ENCODE measurements at regions not wholly inside any gene's neighbourhood (a gene's known extent, or its start where the extent isn't known, plus 50 kb on each side); places are given as distances from the start of the nearest gene placed in this dataset.
"Not testable (repeated sequence)": the region's sequence is repeated elsewhere in the genome, so short reads cannot be mapped to it uniquely, and the experiment has no call there.

DNA sequence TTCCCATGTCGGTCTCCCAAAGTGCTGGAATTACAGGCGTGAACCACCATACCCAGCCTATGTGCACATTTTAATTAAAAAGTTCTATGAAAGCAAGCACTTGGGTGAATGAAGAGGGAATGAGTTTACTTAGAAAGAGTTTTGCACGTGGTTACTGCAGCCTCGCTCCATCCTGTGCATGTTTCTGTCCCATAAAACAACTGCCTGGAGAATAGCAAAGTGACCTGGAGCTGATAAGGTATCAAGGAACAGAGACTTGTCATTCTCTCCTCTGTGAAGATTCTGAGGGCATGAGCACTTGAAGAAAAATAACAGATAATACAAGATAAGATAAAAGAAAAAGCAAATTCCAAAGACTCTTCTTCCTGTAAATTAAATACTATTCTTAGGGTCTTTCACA lies 112.2 kb upstream of the JCAD start:
- Histone ChIP-seq H3K4me1 (ENCODE audit: control insufficient read depth in 1 of 2, insufficient read depth in 2 of 2, low read length in 2 of 2) (no peaks in the 10 kb centered on the region), H3K4me3 (ENCODE audit: low read length in 2 of 2) (no peak overlapping the region), H3K27ac (ENCODE audit: low read depth in 1 of 2, low read length in 2 of 2) (no peak overlapping the region), H3K36me3 (ENCODE audit: control insufficient read depth in 1 of 2, insufficient read depth in 2 of 2, low read length in 1 of 2) (no peaks in the 10 kb centered on the region), H3K27me3 (ENCODE audit: control insufficient read depth in 1 of 2, insufficient read depth in 2 of 2, low read length in 1 of 2) (no peaks in the 10 kb centered on the region), H3K9me3 (ENCODE audit: control insufficient read depth, low read length) (no peaks in the 10 kb centered on the region)
- ATAC-seq (ENCODE audit: low FRiP score) (no peak), DNase-seq (no peak)
- intact Hi-C loops (cut with DNase I), result no loop called here
- WGBS, 2 donors, result 83 to 89% methylated on average over 4 of the region's 4 CpGs

DNA sequence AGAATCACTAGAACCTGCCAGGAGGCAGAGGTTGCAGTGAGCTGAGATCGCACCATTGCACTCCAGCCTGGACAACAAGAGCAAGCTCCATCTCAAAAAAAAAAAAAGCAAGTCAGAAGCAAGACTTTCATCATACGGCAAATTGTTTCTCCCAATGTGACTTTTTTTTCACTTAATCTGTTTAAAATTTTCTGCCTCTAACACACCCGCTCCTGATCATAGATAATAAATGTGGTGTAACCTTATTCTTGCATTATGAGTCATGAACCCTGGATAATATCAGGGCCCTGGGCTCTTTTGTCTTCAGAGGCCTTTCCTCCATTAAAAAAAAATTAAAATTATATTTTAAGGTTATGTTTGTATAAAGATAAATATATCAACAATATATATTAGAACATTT lies 111.4 kb upstream of the JCAD start:
- no peak overlapping the region for H3K27ac ChIP-seq (ENCODE audit: low read depth in 1 of 2, low read length in 2 of 2)
- ATAC-seq (ENCODE audit: low FRiP score) (no peak), DNase-seq (no peak)
- H3K9me3 ChIP-seq (ENCODE audit: control insufficient read depth, low read length), result no peaks in the 10 kb centered on the region
- H3K36me3 ChIP-seq (ENCODE audit: control insufficient read depth in 1 of 2, insufficient read depth in 2 of 2, low read length in 1 of 2), result no peaks in the 10 kb centered on the region
- H3K4me1 ChIP-seq (ENCODE audit: control insufficient read depth in 1 of 2, insufficient read depth in 2 of 2, low read length in 2 of 2), result no peaks in the 10 kb centered on the region
- no peak overlapping the region for H3K4me3 ChIP-seq (ENCODE audit: low read length in 2 of 2)
- H3K27me3 ChIP-seq (ENCODE audit: control insufficient read depth in 1 of 2, insufficient read depth in 2 of 2, low read length in 1 of 2), result no peaks in the 10 kb centered on the region
- intact Hi-C loops (cut with DNase I), result no loop called here
- WGBS, 2 donors, result 81 to 88% methylated on average over 3 of the region's 3 CpGs

DNA sequence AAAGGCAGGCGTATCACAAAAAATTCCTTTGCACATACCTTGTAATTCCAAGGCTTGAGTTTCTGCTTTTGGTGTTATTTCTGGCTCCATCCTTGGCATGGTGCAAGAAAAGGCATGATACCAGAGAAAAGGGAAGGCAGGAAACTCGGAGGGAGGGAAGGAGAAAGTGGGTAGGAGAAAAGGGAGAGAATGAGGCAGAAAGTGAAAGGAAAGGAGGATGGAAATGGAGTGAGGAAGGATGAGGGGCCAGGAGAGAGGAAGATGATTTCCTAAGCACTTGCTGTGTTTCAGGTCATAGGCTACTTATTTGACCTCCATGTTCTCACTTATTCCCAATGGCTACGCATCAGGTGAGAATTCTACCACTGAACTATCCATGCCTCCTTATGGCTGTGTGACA lies 110.8 kb upstream of the JCAD start:
- H3K9me3 ChIP-seq (ENCODE audit: control insufficient read depth, low read length), result no peaks in the 10 kb centered on the region
- WGBS, 2 donors, result 46 to 58% methylated on average over 3 of the region's 3 CpGs
- DNase-seq (no peak), ATAC-seq (ENCODE audit: low FRiP score) (no peak)
- H3K4me1 ChIP-seq (ENCODE audit: control insufficient read depth in 1 of 2, insufficient read depth in 2 of 2, low read length in 2 of 2), result no peaks in the 10 kb centered on the region
- H3K36me3 ChIP-seq (ENCODE audit: control insufficient read depth in 1 of 2, insufficient read depth in 2 of 2, low read length in 1 of 2), result no peaks in the 10 kb centered on the region
- H3K27me3 ChIP-seq (ENCODE audit: control insufficient read depth in 1 of 2, insufficient read depth in 2 of 2, low read length in 1 of 2), result no peaks in the 10 kb centered on the region
- intact Hi-C loops (cut with DNase I), result no loop called here
- no peak overlapping the region for H3K4me3 ChIP-seq (ENCODE audit: low read length in 2 of 2)
- no peak overlapping the region for H3K27ac ChIP-seq (ENCODE audit: low read depth in 1 of 2, low read length in 2 of 2)

DNA sequence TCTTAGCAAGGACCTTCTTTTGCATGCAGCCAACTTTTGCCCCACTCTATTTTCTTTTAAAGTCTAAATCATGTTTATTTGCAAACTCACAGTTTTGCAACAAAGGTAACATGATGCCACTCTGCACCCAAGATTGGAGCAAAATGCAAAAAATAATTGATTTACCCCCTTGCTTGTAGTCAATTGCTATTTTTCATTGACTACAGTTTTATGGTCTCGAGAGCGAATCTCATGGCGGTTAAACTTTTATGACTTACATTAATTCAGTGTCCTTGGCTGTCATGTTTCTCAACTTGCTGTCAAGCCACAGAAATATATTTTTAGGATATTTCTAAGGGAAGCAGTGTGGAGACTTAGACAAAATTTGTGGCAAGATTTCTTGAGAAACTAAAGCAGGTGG lies 110.0 kb upstream of the JCAD start:
- Histone ChIP-seq H3K4me3 (ENCODE audit: low read length in 2 of 2) (no peak overlapping the region), H3K9me3 (ENCODE audit: control insufficient read depth, low read length) (no peaks in the 10 kb centered on the region), H3K4me1 (ENCODE audit: control insufficient read depth in 1 of 2, insufficient read depth in 2 of 2, low read length in 2 of 2) (no peaks in the 10 kb centered on the region), H3K36me3 (ENCODE audit: control insufficient read depth in 1 of 2, insufficient read depth in 2 of 2, low read length in 1 of 2) (no peaks in the 10 kb centered on the region), H3K27ac (ENCODE audit: low read depth in 1 of 2, low read length in 2 of 2) (no peak overlapping the region), H3K27me3 (ENCODE audit: control insufficient read depth in 1 of 2, insufficient read depth in 2 of 2, low read length in 1 of 2) (no peaks in the 10 kb centered on the region)
- intact Hi-C loops (cut with DNase I), result no loop called here
- WGBS, 2 donors, result 92 to 95% methylated on average over 3 of the region's 3 CpGs
- no peak for DNase-seq
- ATAC-seq (ENCODE audit: low FRiP score), result no peak

DNA sequence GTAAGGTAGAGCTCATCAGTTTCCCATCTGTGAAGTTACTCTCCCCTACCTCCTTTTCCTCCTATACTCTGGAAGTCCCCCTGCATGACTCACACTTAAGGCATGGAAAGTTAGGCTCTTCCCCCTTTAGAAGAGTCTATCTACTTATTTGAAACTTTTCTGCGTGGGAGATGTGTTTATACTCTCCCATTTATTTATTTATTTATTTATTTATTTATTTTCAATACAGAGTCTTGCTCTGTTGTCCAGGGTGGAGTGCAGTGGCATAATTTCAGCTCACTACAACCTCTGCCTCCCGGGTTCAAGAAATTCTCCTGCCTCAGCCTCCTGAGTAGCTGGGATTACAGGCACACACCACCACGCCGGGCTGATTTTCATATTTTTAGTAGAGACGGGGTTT lies 107.5 kb upstream of the JCAD start:
- Histone ChIP-seq H3K9me3 (ENCODE audit: control insufficient read depth, low read length) (no peaks in the 10 kb centered on the region), H3K27me3 (ENCODE audit: control insufficient read depth in 1 of 2, insufficient read depth in 2 of 2, low read length in 1 of 2) (no peaks in the 10 kb centered on the region), H3K4me1 (ENCODE audit: control insufficient read depth in 1 of 2, insufficient read depth in 2 of 2, low read length in 2 of 2) (no peaks in the 10 kb centered on the region), H3K27ac (ENCODE audit: low read depth in 1 of 2, low read length in 2 of 2) (no peak overlapping the region), H3K36me3 (ENCODE audit: control insufficient read depth in 1 of 2, insufficient read depth in 2 of 2, low read length in 1 of 2) (no peaks in the 10 kb centered on the region), H3K4me3 (ENCODE audit: low read length in 2 of 2) (no peak overlapping the region)
- WGBS, 2 donors, result 96% methylated on average over 5 of the region's 5 CpGs
- DNase-seq (no peak), ATAC-seq (ENCODE audit: low FRiP score) (no peak)
- intact Hi-C loops (cut with DNase I), result no loop called here

DNA sequence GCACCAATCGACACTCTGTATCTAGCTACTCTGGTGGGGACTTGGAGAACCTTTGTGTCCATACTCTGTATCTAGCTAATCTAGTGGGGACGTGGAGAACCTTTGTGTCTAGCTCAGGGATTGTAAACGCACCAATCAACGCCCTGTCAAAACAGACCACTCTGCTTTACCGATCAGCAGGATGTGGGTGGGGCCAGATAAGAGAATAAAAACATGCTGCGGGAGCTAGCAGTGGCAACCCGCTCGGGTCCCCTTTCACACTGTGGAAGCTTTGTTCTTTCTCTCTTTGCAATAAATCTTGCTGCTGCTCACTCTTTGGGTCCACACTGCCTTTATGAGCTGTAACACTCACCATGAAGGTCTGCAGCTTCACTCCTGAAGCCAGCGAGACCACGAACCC lies 104.0 kb upstream of the JCAD start:
- 60 to 63% methylated on average over 8 to 9 of the region's 10 CpGs for WGBS, 2 donors
- H3K27me3 ChIP-seq (ENCODE audit: control insufficient read depth in 1 of 2, insufficient read depth in 2 of 2, low read length in 1 of 2); H3K4me3 ChIP-seq (ENCODE audit: low read length in 2 of 2); H3K9me3 ChIP-seq (ENCODE audit: control insufficient read depth, low read length); H3K36me3 ChIP-seq (ENCODE audit: control insufficient read depth in 1 of 2, insufficient read depth in 2 of 2, low read length in 1 of 2); H3K4me1 ChIP-seq (ENCODE audit: control insufficient read depth in 1 of 2, insufficient read depth in 2 of 2, low read length in 2 of 2); H3K27ac ChIP-seq (ENCODE audit: low read depth in 1 of 2, low read length in 2 of 2); DNase-seq; ATAC-seq (ENCODE audit: low FRiP score); intact Hi-C loops (cut with DNase I): not testable (repeated sequence)

DNA sequence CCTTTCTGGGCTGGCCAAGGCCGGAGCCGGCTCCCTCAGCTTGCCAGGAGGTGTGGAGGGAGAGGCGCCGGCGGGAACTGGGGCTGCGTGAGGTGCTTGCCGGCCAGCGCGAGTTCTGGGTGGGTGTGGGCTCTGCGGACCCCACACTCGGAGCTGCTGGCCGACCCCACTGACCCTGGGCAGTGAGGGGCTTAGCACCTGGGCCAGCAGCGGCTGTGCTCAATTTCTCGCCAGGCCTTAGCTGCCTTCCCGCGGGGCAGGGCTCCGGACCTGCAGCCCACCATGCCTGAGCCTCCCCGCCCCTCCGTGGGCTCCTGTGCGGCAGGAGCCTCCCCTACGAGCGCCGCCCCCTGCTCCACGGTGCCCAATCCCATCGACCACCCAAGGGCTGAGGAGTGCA lies 103.4 kb upstream of the JCAD start:
- H3K27ac ChIP-seq (ENCODE audit: low read depth in 1 of 2, low read length in 2 of 2); H3K36me3 ChIP-seq (ENCODE audit: control insufficient read depth in 1 of 2, insufficient read depth in 2 of 2, low read length in 1 of 2); H3K27me3 ChIP-seq (ENCODE audit: control insufficient read depth in 1 of 2, insufficient read depth in 2 of 2, low read length in 1 of 2); intact Hi-C loops (cut with DNase I); H3K4me3 ChIP-seq (ENCODE audit: low read length in 2 of 2); H3K4me1 ChIP-seq (ENCODE audit: control insufficient read depth in 1 of 2, insufficient read depth in 2 of 2, low read length in 2 of 2); H3K9me3 ChIP-seq (ENCODE audit: control insufficient read depth, low read length); DNase-seq; ATAC-seq (ENCODE audit: low FRiP score): not testable (repeated sequence)
- WGBS, 2 donors, result 96 to 97% methylated on average over 25 of the region's 25 CpGs

DNA sequence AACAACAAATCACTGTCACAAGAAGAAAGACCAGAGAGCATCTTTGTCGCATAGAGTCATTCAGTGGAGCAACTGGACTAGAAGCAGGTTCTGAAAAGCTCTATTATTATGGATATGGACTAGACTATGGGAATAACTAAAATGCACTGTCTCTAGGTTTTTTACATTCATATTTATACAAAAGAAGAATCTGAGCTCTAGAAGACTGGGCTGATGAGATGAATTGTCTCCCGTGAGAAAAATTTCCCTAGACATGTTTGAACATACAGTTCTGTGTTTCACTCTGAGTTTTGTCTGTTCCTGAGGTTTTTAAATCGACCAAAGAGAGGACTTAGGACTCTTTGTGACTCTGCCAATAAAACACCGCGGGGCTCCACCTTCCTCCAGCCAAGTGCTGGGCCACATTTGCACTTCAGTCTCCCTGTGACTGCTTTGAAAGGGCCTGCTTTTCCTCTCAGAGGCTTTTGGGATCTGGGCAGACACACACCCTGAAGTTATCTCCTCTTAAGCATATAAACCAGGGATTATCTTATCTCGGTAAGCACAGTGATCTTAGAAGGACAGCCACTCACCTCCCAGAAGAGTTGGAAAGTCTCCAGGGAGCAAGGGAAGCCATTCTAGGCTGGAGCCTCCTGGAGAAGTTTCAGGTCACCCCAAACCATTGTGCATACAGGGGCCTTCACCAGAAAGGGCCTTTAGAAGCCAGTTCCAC lies 101.0 kb upstream of the JCAD start:
- no peak for ATAC-seq (ENCODE audit: low FRiP score)
- H3K4me3 ChIP-seq (ENCODE audit: low read length in 2 of 2), result no peak overlapping the region
- 56 to 58% methylated on average over 6 of the region's 6 CpGs for WGBS, 2 donors
- H3K27me3 ChIP-seq (ENCODE audit: control insufficient read depth in 1 of 2, insufficient read depth in 2 of 2, low read length in 1 of 2), result no peaks in the 10 kb centered on the region
- no peak for DNase-seq
- no peaks in the 10 kb centered on the region for H3K36me3 ChIP-seq (ENCODE audit: control insufficient read depth in 1 of 2, insufficient read depth in 2 of 2, low read length in 1 of 2)
- no peaks in the 10 kb centered on the region for H3K9me3 ChIP-seq (ENCODE audit: control insufficient read depth, low read length)
- H3K4me1 ChIP-seq (ENCODE audit: control insufficient read depth in 1 of 2, insufficient read depth in 2 of 2, low read length in 2 of 2), result no peaks in the 10 kb centered on the region
- intact Hi-C loops (cut with DNase I), result no loop called here
- H3K27ac ChIP-seq (ENCODE audit: low read depth in 1 of 2, low read length in 2 of 2), result no peak overlapping the region

DNA sequence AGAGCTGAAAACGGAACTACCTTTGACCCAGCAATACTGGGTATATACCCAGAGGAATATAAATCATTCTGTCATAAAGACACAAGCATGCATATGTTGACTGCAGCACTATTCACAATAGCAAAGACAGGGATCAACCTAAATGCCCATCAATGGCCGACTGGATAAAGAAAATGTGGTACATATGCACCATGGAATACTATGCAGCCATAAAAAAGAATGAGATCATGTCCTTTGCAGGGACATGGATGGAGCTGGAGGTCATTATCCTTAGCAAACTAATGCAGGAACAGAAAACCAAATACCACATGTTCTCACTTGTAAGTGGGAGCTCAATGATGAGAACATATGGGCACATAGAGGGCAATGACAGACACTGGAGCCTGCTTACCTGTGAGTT lies 100.2 kb upstream of the JCAD start:
- not testable (repeated sequence) for ATAC-seq (ENCODE audit: low FRiP score)
- WGBS, 2 donors, result 93 to 94% methylated on average over 2 of the region's 2 CpGs

More for the DNA sequence above, 100.2 kb upstream of the JCAD start:
- intact Hi-C loops (cut with DNase I); H3K27ac ChIP-seq (ENCODE audit: low read depth in 1 of 2, low read length in 2 of 2); H3K9me3 ChIP-seq (ENCODE audit: control insufficient read depth, low read length); H3K4me3 ChIP-seq (ENCODE audit: low read length in 2 of 2); H3K27me3 ChIP-seq (ENCODE audit: control insufficient read depth in 1 of 2, insufficient read depth in 2 of 2, low read length in 1 of 2); H3K4me1 ChIP-seq (ENCODE audit: control insufficient read depth in 1 of 2, insufficient read depth in 2 of 2, low read length in 2 of 2); H3K36me3 ChIP-seq (ENCODE audit: control insufficient read depth in 1 of 2, insufficient read depth in 2 of 2, low read length in 1 of 2); DNase-seq: not testable (repeated sequence)

All from aorta (tissue), 5 donors.